T-helper 1 cell treated with Interleukin-12 subunit alpha and Interleukin-12 subunit beta and Interleukin-4 antibody, amounts not matched to agents 30 ng/mL and 1 ng/mL, for 36 hours (primary cell): ENCODE measurements at regions not wholly inside any gene's neighbourhood (a gene's known extent, or its start where the extent isn't known, plus 50 kb on each side); places are given as distances from the start of the nearest gene placed in this dataset.

ENCODE experiments used
- intact Hi-C: fragments of 100-400 bp; cut with micrococcal nuclease; formaldehyde crosslinking; loops from one replicate; pipeline ENCODE4 v1.15.1; 2024

DNA sequence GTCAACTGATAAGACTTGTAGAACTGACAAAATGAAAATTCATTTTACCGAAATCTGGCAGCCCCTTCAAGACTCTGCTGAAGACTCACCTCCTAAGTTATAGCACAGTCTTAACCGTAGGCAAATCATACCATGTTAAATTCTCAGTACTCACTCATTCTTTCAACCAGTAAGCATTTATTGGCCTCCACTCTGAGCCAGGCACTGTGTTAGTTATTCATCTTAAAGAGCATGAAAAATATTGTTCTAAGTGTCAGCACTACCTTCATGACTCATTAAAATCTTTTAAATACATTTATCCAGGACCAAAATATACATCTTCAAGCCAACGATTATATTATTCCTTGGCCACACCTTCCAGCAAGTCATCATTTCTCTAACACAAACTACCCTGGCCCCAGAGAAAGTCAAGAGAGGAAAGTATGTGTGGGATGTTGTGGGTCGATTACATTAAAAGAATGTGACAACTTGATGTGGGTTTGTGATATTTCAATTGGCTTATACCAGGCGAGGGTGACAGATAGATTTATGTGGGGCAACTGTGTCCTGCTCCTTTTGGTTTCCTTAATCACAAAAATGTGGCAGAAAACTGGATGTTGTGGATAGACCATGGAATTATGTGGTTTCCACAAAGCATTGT lies 55.0 kb downstream of the TMEM30B start:
- intact Hi-C loops = no loop called here

DNA sequence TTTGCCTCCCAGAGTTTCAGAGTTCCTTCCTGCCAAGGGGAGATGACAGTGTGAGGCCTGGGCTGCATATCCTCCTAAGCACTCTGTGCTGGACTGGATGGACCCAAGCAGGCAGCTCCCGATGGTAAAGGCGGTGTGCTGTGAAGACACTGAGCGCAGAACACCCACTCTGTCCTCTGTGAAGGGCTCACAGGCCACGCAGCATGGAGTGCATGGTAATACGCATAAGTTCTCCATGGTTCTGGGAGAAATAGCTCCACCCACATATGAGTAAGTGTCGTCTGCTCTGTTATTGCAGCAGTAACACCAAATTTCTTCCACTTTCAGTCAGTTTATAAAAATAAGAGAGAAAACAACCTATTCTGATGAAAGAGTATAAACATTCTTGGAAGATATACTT lies 55.8 kb downstream of the TMEM30B start:
- intact Hi-C loops = no loop called here

DNA sequence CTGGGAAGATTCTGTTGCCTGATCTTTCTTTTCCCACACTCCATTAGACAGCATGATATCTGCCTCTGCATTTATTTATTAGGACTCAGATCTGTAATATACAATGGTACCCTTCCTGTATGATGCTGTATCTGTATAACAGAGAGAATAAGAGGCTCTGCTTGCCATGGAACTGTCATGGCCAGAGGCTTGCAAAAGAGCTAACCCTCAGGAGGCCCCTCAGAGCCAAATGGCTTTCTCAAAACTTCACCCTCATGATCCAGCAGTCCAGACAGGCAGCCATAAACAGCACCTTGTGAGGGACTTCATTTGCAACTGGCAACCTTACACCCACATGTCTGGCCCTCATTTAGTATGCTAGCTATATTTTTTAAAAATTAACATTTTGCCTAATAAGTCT lies 57.6 kb downstream of the TMEM30B start:
- intact Hi-C loops = no loop called here

DNA sequence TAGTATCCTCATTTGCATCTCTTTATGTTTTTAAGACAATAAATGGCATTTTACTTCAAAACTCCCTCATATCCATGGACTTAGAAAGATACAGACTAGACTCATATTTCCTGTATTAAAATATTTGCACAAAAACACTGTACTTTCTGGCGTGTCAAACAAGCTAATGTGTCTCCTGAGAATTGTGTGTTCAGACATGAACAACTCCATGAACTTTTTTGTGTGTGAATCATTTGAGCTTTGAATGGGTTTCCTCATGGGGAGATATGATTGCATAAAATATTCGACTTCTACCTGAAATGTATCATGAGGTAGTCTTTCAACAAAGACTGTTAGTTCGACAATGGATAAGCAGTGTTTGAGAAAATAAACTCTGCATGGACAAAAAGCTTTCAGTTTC lies 58.8 kb downstream of the TMEM30B start:
- intact Hi-C loops = no loop called here

DNA sequence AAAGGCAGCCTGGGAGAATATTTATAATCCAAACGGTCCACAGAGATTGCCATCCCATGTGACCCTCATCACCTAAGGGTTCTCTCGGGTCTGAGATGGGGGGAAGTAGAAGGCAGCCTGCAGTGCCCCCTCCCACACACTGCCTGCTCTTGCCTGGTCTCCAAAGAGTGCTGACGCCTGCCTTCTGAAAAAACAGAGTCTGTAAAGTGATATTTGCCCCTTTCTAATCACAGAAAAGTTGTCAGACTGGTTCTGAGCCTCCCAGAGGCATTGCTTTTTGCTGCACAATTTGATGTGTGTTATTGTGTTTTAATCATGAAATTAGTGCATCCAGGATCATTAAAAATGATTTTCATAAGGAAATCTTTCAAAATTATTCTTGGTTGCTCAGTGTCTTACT lies 59.2 kb downstream of the TMEM30B start:
- intact Hi-C loops = no loop called here

DNA sequence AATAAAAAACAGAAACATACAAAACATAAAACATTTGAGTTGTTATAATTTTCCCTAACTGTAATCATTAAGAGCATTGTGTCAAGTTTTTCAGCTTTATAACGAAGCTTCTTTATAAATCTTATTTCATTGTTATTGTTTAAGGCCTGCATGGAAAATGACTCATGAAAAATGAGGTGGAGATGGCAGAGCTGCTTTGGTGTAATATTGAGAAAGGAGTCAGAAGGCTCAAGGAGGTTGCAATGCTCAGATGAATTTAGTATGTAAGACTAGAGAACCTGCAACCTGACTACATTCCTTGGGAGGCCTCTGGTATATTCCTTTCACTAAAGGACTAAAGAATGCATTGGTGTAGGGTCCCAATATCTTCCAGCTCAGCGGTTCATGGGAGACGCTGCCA lies 61.5 kb downstream of the TMEM30B start:
- intact Hi-C loops = no loop called here

DNA sequence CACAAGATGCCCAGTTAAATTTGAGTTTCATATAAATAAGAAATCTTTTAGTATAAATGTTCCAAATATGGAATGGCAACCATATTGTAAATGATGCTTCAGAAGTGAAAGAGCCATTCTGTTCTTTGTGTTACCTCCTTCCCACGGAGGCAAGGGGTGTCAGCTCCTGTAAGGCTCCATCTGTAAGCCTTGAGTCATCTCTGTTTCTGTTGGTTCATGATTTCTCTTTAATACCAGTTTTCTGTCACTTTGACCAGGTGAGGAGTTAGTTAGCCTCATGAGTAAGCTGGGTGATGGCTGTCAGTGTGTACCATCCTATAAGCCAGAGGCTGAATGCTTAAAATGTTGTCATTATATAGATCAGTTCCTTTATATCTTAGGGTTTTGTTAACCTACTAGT lies 61.9 kb downstream of the TMEM30B start:
- intact Hi-C loops = no loop called here

DNA sequence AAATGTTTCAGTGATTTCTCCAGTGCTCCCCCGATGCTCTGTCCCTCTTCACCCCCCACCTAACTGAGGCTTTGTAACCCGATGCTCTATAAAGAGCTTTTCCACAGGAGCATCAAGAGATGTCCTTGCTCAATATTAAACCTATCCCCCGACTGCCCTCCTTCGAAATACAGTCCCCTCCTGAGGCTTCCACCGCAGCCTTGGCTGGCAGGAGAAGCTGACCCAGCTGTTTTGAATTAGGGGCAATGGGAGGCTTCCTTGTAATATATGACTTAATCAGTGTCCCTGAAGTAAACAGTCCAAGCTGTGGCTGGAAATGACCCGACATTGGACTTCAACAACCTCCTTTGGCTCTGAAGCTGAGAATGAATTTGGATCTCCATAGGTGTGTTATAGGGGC lies 62.4 kb downstream of the TMEM30B start:
- intact Hi-C loops = no loop called here

DNA sequence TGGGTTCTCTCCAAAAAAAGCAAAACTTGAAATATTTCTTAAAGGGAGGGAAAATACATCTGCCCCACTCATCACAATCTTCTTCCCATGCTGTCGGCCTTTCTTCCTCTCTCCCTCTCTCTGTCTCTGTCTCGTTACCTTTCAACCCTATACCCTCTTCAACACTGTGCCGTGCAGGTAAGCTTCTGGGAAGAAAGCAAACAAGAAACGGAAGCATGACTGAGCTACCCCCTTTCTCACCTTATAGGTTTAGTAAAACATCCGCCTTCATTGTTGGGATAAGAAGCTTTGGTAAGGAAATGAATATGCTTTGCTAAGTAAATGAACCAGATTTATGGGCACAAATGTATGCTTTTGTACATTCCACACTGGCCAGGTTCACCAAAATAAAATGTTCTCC lies 63.0 kb downstream of the TMEM30B start:
- intact Hi-C loops = no loop called here

DNA sequence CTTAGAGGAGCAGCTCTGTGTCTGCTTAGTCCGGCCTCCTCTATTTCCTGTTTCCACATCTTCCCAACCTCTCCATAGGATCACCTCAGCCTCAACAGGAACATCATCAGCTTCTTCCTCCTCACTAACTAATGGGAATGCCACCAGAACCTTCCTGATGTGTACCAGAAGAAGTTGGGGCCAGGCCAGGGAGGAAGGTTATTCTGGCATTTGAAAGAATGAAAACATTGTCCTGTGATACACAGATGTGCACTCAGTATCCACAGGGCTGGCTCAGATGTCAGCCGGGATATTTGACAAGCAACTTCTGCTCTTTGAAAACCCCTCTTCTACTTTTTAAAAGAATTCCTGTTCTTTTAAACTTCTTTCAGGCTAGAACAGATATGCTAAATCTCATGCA lies 63.6 kb downstream of the TMEM30B start:
- intact Hi-C loops = no loop called here

DNA sequence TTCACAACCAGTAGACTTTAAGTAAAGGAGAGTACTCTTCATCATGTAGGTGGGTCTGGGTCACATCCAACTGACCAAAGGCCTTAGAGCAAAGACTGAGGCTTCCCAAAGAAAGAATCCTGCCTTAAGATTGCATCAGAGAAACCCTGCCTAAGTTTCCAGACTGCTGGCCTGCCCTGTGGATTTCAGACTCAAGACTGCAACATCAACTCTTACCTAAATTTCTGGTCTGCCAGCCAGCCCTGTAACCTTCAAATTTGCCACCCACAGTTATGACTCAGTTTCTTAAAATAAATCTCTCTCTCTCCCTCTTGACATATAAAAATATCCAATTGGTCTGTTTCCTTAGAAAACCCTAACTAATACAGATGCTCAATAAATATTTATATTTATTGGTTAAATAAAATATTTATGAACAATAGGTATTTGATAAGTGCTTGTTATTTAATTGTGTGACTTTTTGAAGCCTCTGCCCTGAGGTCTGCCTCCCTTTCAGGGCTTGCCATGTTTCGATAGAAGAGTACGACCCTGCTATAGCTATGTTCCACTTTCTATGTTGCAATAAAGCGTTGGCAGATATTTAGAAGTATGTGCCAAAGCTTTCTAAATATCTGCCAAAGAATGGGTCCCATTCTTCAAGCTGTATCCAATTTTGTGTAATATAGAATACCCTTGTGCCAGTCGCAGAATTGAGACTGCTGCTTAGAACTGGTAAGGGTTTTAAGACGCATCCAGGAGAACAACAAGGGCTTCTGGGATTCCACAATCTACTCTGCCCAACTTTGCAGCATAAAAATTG lies 65.7 kb downstream of the TMEM30B start:
- intact Hi-C loops = no loop called here

DNA sequence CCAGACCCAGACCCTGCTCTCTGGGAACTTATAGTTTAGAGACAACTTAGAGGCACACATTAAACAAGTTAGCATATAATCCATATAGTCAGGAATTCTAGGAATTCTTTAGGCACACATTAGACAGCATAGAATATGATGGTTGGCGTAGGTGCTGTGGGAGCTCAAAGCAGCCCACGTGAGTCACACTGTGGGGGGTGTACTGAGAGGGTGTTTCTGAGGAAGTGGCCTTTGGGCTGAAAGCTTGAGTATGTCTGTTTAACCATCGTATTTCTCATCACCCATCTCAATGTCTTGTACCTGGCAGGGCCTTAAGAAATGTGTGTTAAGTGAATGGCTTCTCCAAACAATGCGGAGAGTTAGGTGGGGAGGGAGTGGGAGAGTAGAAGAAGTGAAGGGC lies 67.2 kb downstream of the TMEM30B start:
- intact Hi-C loops = no loop called here

DNA sequence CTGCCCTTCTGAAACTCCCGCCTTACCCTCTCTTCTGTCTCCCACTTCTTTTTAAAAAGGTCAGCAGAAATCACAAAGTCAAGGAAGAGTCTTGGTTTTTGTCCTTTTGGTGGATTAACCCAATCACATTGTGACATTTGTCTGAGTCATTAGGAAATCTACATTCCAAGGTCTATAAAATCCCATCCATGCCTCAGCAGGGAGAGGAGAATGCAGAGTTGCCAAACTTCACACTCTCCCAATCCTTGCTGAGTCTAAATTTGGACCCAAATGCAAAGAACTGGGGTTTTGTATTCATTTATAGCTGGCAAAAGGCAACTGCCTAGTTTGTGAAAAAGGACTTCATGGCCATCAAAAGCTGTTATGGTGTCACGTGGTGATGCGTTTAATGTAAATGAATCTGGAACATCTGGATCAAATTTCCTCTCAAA lies 67.9 kb downstream of the TMEM30B start:
- intact Hi-C loops = no loop called here

DNA sequence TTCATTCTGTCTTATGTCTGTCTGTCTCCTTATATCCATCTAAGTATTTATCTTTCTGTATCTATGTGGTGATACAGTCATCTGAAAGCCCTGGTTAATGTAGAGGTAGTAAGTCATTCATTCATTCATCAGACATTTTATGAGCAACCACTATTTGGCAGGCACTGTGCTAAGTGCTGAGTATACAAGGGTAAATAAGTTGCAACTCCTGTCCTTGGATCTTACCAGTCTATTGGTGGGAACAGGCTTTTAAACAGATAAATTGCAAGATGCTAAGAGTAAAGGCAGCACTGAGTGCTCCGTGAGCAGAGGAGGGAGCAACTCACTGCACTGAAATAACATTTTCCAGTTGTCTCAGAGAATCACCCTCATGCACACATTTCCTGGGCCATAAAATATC lies 68.6 kb downstream of the TMEM30B start:
- intact Hi-C loops = no loop called here

DNA sequence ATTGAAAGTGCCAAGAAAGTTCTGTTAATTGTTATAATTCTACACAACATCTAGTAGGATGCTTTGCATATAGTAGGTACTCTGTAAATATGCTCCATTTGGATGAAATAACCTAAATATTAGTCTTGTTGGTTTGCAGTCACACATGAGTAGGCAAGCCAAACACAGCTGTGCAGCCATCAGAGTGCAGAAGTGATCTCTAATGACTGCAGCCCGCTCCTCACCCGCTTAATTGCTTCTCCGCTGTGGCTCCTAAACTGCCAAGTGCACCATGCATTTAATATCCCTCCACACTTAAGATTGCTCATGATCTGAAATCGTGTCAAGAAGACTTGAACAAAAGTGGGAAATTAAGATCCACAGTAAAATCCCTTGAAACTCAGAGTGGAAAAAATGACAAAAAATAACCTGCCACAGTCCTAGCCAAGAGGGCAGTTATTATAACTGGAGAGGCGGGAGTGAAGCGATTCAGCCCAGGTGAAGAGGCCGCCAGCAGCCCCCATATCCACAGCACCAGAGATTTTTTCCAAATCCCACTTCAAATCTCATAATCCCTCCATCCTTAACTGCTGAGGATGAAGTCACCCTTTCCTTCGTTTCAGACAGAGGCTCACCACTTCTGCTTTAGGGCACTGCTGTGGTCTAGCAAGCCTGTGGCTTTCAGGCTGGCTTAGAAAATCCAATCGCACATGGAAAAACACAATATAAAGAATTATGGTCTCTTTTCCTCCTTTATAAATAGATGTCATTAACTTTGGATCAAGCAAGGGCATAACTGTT lies 69.5 kb downstream of the TMEM30B start:
- intact Hi-C loops = no loop called here

DNA sequence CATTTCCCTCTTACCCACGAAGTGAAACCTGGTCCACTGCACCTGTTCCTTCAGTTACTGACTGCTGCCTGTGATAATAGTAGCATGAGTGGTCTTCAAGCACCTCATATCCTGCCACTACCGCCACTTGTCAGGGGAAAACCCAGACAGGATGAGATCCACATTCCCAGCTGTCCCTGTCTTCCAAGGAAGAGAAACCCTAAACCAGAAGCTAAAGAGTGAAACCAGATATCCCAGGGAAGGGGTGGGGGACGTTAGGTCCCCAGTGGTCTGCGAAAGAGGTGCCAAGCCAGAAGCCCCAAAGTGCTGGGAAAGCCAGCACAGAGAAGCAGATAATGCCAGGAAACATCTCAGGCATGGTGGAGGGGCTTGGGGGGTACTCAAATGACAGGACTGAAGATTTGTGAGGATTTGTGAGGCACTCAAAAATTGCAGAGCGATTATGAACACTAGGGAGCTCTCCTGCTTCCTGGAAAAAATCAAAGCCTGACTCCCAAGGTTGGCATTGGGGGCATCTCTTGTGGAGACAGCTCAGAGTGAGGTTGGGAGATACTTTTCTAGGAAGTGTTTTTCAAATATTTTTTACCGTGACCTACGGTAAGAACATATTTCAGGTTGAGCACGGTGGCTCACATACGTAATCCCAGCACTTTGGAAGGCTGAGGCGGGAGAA lies 77.9 kb downstream of the TMEM30B start:
- intact Hi-C loops = no loop called here

DNA sequence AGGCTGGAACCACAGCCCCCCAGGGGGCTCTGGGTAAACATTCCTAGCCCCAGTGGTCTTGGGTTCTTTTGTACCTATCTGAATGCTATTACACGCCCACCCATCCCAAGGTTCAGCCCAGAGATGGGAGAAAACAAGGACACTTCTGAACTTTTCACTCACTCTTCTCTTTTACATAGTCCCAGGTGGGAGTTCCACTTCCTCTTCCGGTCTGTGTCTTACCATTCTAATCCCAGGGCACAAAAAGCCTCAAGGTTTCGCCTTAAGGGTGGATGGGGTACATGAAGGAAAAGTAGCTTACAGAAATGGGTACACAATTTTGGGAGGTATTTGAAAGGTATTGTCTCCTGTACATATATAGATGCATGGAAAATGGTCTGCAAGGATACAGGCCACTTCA lies 79.0 kb downstream of the TMEM30B start:
- intact Hi-C loops = no loop called here

DNA sequence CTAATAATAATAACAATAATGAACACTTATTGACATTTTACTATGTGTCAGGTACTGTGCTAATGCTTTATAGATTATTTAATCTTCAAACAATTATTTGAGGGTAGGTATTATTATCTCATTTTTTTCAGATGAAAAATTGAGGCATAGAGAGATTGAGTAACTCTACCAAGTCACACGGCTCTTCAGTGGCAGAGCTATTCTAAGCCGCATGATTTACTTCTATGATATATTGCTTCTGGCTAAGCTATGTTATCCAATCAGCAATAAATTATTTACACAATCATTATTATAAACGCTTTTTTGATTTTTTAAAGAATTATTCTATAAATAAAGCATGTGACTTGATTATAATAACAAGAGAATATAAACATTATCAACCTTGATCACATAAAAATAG lies 80.0 kb downstream of the TMEM30B start:
- intact Hi-C loops = no loop called here

DNA sequence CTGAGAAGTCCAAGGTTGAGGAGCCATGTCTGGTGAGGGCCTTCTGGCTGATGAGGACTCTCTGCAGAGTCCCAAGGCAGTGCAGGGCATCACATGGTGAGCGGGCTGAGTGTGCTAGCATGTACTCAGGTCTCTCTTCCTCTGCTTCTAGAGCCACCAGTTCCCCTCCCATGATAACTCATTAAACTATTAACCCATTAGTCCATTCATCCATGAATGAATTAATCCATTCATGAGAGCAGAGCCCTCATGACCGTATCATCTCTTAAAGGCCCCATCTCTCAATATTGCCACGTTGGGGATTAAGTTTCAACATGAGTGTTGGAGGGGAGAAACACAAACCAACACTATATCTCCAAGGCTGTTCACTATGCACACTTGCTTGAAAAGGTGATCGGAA lies 83.7 kb downstream of the TMEM30B start:
- intact Hi-C loops = no loop called here

DNA sequence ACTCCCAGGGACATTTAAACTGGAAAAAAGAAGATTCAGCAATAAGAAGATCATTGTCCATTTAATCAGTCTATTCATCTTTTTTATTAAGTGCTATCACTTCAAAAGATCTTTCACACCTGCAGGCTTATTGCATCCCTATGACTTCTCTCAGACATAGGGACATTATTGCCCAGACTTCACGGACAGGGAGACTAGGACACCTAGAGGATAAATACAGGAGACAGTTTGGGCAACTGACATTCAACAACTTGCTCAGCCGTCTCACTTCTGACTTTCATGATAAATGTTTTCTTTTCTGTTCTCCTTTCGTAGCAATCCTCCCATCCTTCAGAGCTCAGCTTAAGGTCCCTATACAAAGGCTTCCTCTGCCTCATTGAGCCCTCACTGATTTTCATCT lies 84.3 kb downstream of the TMEM30B start:
- intact Hi-C loops = no loop called here

DNA sequence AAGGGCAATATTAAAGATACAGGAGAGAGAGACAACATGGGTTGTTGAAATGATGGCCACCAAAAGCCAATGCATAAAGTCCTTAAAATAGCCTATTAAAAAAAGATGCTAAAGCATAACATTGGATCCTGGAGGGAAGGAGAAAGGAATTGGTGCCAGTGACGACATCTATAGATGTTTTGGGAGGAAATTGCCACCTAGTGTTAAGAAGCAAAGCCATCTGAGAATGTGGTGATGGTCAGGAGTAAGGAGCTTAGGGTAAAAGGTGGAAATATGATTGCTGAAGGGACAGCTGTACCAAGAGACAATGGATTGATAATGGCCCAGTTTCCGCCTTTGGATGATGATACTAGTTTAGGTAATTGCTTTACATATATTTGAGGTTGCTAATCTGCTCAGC lies 85.1 kb downstream of the TMEM30B start:
- intact Hi-C loops = no loop called here

DNA sequence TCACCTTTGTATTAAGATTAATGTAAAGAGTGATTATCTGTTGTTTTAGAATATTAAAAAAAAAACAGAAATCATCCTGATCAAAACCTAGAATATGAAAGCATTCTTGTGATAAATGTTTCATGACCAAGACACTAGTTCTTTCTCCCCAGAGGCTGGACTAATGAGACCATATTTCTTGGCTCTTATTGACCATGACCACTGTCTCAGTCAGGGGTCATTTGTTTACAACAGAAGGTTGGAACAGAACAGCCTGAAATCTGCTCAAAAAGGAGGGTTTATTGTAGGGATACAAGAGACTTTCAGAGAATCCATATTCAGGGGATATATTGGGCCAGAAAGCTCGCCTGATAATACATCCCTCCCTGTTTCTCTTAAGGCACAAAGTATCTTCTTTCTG lies 87.7 kb downstream of the TMEM30B start:
- intact Hi-C loops = no loop called here
